ENCODE measurements at regions not wholly inside any gene's neighbourhood (a gene's known extent, or its start where the extent isn't known, plus 50 kb on each side); places are given as distances from the start of the nearest gene placed in this dataset.

GRCh38 chr1:102434421-102434820, 437.7 kb upstream of the OLFM3 start:
- no peak overlapping the region for H3K27ac ChIP-seq (ENCODE audit: low read depth, low read length)
- H3K36me3 ChIP-seq (ENCODE audit: control insufficient read depth, insufficient read depth, low read length), result no peaks in the 10 kb centered on the region
- no peaks in the 10 kb centered on the region for H3K4me1 ChIP-seq (ENCODE audit: control insufficient read depth, insufficient read depth, low read length)
- H3K9me3 ChIP-seq (ENCODE audit: control insufficient read depth, insufficient read depth, low read length), result no peaks in the 10 kb centered on the region
- no peak overlapping the region for H3K9ac ChIP-seq (ENCODE audit: low read depth, low read length)
- H3K27me3 ChIP-seq (ENCODE audit: control insufficient read depth, insufficient read depth, low read length), result no peaks in the 10 kb centered on the region
- H3K4me3 ChIP-seq (ENCODE audit: low read depth, low read length), result no peak overlapping the region

- Histone ChIP-seq H3K4me3 (ENCODE audit: low read depth, low read length) (no peak overlapping the region), H3K36me3 (ENCODE audit: control insufficient read depth, insufficient read depth, low read length) (no peaks in the 10 kb centered on the region), H3K27me3 (ENCODE audit: control insufficient read depth, insufficient read depth, low read length) (no peaks in the 10 kb centered on the region), H3K9me3 (ENCODE audit: control insufficient read depth, insufficient read depth, low read length) (no peaks in the 10 kb centered on the region), H3K27ac (ENCODE audit: low read depth, low read length) (no peak overlapping the region), H3K4me1 (ENCODE audit: control insufficient read depth, insufficient read depth, low read length) (no peaks in the 10 kb centered on the region), H3K9ac (ENCODE audit: low read depth, low read length) (no peak overlapping the region)
Observed at GRCh38 chr1:102431253-102431652, 434.5 kb upstream of the OLFM3 start.

GRCh38 chr1:102420034-102420433, 423.3 kb upstream of the OLFM3 start:
- no peaks in the 10 kb centered on the region for H3K4me1 ChIP-seq (ENCODE audit: control insufficient read depth, insufficient read depth, low read length)
- no peaks in the 10 kb centered on the region for H3K27me3 ChIP-seq (ENCODE audit: control insufficient read depth, insufficient read depth, low read length)
- no peak overlapping the region for H3K4me3 ChIP-seq (ENCODE audit: low read depth, low read length)
- no peaks in the 10 kb centered on the region for H3K9me3 ChIP-seq (ENCODE audit: control insufficient read depth, insufficient read depth, low read length)
- no peak overlapping the region for H3K9ac ChIP-seq (ENCODE audit: low read depth, low read length)
- no peaks in the 10 kb centered on the region for H3K36me3 ChIP-seq (ENCODE audit: control insufficient read depth, insufficient read depth, low read length)
- H3K27ac ChIP-seq (ENCODE audit: low read depth, low read length), result no peak overlapping the region
